ENCODE measurements at regions not wholly inside any gene's neighbourhood (a gene's known extent, or its start where the extent isn't known, plus 50 kb on each side); places are given as distances from the start of the nearest gene placed in this dataset.

DNA sequence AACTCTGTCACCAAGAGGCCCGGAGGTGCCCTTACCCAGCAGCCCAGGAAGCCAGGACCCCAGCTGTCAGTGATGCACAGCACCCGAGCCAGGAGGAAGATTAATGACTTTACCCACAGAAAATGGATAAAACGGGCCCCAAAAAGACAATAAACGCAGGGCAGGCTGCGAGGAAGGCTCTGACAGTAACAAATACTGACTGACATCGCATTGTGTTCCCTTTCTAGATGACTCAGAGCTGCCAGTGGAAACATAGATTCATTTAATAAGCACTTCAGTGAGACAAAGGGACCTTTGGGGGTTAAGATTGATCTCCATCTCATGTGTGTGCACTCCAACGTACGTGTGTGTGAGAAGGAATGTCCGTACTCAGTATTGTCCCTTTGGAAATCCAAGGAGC, 225.3 kb upstream of the PPP2R3A start:
- DNase-seq (ENCODE audit: low read depth) = no peak

DNA sequence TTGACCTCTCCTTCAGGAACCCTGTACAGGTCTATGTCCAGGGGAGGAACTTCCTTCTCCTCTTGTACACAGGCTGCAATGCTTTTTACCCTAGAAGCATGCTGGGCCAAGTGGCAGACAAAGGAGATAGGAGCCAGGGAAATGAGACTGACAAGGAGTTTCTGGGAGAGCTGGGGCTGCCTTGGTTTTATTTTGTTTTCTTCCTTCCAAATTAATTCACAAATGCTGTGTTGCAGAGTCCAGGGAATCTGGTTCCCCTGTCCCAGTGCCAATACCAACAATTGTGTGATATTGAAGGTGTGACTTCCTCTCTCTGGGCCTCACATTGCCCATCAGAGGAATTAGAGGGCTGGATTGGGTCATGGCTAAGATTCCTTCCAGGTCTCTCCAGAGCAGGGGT, 224.8 kb upstream of the PPP2R3A start:
- no peak for DNase-seq (ENCODE audit: low read depth)

DNA sequence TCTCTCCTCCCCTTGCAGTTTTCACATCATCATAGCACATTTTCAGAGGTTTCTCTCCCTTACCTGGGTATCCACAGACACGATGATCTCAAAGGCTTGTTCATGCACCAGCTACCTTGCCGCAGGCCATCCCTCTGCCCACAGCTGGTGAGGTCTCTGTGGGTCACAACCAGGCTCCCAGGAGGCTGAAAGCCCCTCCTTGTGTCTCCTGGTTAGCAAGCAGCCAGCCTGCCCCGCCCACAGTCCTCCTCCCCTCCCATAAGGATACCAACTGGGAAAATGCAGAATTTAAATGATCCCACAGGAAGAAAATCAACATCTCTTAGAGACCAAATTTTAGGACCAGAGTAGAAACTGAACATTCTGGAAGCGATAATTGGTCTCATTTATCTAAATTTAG, 213.5 kb upstream of the PPP2R3A start:
- DNase-seq (ENCODE audit: low read depth) = no peak

DNA sequence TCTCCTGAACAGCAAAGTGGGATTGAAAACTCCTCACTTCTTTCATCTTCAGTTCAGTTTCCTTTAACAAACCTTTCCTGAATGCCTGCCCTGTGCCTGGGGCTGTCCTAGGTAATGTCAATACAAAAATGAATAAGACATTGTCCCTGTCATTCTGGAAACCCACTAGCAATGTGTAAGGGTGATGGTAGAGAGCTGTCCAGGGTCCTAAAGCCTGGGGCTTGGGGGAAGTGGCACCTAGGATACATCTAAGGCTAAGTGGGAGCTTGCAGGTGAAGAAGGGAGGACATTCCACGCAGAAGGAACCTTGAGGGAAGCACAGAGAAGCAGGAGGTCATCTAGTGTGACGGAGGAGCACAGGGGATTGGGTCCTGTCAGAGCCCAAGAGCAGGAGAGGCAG, 212.7 kb upstream of the PPP2R3A start:
- peak; percentile 19 for DNase-seq (ENCODE audit: low read depth)

DNA sequence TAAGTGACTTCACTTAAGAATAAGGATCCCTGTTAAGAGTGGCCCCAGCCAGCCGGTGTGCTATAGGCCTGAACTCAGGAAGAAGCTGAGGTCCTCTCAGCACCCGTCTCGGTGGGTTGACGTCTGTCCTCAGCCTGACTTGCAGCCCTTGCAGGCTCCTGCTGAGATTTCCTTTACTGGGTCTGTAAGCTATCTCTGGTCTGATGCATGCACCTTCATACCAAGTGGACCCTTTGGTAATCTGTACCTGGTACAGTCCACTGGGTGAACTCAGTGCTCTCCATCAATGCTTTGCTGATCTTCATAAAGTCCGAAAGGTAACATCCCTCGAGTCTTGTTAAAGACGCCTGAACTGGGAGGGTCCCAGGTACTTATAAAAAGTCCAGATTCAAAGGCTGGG, 212.0 kb upstream of the PPP2R3A start:
- DNase-seq (ENCODE audit: low read depth) = no peak

DNA sequence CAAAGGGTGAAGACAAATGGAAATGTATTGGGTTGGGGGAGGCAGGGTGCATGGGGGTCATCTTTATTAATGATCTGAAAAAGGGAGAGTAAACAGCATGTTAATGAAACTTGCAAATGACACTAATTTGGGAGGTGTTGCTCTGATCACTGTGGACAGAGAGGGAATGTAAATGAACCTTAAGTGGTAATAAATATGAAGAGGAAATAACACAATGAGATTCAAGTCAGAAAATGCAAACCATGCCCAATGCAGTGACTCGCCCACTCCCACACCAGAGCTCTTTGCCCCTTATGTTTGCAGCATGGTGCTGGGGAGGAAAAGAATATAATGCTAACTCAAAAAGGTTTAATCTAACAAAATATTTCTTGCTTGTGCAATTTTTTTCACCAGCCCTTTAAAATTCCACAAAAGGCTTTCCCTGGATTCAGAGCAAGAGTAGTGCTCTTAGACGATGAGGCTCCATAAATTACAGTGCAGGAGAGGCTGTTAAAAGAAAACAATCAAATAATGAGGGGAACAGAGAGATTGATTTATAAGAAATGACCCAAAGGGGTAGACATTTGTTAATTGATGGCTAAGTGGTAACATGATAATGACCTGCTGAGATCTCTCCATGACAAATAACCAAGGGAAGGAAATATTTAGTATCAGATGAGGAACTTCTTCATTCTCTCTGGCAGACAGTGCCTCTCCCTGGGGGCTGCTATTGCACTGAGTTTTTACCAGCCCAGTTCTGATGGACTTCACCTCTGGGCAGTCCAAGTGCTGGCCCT, 210.0 kb upstream of the PPP2R3A start:
- DNase-seq (ENCODE audit: low read depth) = no peak

DNA sequence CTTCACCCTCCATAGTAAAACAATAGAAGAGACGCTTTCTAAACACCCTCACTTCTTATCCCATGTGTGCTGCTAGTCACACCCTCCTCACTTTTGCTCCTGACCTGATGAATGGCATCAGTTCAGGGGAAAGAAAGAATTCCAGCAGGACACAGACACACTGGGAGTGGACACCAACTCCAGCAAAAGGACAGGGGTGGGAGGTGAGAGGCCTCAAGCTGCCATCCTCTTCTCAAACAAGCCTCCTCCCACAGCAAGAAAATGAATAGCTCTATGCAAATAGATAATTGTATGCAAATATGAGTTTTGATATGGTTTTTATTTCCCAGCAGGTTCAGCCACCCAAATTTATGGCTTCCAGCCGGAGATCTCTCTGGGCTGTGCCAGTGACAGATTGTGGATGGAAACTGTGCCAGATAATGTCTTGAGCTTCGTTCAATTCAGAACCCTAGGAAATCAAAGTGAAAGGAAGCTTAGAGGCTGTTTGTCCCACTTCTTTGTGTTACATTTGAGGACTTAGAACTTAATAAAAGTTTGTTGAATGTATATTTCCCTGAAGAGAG, 209.3 kb upstream of the PPP2R3A start:
- DNase-seq (ENCODE audit: low read depth) = no peak

DNA sequence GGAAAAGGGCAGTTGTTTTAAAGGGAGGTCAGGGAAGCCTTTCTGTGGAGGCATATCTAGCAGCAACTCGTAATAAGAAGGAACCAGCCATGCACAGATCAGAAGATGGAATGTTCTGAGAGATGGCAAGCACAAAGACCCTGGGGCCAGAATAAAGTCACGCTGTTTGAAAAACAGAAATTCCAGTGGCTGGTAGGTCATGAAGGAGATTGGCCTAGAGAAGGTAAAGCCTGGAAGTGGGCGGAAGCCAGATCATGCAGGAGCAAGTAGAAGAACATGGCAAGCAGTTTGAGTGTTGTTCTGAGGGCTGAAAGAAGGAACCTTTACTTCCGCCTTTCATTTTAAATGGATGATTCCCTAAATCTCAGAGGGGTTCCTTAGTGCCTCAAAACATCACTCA, 208.1 kb upstream of the PPP2R3A start:
- DNase-seq (ENCODE audit: low read depth) = no peak

DNA sequence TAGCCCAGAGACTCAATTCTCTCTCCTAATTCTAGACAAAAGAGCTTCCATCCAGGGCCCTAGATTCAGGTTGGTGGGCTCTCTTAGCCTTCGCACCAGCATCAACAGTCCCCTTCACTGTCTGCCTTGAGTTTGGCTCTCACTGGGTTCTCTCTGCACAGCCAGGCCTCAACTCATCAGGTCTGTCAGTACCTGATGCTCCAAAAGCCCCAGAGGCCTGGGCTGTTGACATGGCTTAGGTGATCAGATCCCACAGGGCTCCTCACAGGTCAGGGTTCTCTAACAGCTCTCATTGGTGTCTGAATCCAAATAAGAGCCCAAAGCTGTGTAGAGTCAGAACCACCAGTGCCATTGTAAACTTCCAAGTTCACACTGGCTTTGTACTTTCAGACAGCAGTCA, 206.6 kb upstream of the PPP2R3A start:
- DNase-seq (ENCODE audit: low read depth) = no peak

DNA sequence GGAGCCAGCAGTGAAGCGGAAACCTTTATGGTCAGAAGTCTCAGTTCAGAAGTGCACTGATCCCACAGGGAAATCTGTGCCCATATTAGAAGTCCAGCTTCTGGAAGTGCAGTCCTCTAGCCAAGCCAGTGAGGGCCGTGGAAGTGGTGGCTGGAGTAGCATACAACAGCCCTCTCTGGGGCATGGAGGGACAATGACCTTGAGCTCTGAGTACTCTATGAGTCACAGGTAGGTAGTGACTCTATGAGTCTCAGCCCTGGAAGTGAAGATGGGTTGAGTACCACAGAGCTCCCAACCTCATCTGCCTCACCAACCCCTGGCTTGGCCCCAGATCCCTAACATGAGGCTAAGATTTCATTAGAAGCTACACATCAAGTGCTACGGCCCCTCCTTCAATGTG, 205.9 kb upstream of the PPP2R3A start:
- DNase-seq (ENCODE audit: low read depth) = no peak

DNA sequence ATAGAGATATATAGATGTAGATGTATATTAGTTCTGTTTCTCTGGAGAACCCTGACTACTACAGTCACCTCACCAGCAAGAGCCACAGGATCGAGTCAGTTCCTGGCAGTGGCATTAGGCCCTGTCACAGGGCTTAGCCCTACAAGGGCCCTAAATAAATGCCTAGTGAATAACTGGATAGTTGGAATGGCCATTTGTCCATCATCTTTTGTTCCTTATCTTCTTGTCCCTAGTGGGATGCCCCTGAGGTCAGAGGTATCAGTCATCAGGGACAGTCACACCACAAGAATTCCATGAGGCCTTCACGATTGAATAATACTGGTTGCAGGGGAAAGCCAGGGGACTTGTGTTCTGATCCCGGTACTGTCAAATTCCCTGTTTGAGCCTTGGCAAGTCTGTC, 204.9 kb upstream of the PPP2R3A start:
- no peak for DNase-seq (ENCODE audit: low read depth)

DNA sequence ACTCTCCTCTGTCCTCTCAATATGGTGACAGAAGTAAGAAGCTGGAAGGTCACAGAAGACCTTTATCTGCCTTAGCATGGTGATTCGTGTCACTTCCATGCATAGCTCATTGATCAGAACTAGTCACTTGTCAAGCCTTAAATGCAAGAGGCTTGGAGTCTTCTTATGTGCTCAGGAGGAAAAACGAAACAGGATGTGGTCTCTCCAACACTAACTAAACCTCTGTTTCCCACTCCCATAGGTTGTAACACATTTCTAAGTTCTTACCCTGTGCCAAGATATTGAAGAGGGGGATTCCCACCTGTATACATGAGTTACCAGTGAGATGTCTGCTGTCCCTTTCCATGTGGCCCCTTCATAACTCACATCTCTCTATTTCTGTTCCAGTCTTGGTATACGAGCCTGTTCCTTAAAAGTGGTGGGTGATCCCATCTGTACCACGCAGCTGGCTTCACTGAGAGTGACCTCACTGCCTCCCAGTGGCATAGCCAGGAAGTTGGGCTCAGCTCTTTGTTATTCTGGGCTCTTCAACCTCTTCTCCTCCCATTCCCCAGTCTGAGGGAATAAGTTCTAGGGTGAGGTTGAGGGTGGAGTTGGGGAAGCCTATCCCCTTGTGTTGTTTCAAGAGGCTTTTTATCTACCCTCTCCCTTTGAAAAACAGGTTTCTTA, 203.2 kb upstream of the PPP2R3A start:
- DNase-seq (ENCODE audit: low read depth) = peak; percentile 8

DNA sequence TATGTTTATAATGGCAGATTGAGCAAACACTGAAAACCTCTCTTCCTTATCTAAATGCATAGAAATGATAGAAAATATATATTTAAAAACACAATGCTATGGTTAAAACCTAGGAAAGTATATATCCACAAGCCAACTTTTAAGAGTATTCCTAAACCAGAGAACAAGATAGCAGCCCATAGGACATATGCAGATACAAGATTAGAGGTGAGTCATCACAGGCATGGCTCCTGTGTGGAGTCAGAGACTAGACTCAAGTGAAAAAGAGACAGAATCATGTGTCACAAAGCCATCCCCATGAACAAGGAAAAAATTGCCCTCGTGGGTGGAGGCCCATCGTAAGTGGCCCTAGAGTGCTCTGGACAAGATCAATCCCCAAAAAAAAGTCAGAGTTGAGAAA, 199.4 kb upstream of the PPP2R3A start:
- DNase-seq (ENCODE audit: low read depth) = peak; percentile 31

DNA sequence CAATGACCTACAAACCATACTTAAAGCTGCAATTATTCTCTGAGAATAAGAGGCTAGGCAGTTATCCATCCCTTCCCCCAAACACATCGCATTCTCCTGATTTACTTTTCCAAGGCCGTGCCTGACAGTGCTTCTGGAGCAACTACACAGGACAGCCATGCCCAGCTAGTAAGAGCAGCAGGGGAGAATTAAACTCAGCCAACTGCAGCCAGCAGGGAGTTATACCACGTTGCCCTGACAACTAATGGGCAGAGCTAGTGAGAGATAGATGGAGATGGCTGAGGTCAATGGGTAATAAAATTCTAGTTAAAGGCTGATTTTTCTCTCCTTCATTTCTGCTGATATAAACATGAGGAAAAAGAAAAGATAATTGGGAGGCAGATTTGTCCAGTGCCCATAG, 193.8 kb upstream of the PPP2R3A start:
- no peak for DNase-seq (ENCODE audit: low read depth)

DNA sequence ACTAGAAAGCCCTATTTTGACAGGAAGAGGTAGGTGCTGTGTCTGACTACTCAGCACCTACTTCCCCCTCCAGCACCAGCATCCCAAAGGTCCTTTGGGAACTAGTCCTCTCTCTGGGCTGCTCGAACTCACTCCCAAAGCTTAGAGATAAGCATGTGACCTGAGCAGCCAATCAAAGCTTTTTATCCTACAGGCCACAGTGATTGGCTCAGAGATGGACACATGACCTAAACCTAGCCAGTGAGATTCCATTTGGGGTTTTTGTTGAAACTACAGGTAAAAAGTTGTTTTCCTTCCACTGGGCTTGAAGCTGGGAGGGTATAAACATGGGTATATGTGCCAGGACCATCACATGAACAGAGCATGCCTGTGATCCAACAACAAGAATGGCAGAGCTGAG, 186.5 kb upstream of the PPP2R3A start:
- DNase-seq (ENCODE audit: low read depth) = no peak

DNA sequence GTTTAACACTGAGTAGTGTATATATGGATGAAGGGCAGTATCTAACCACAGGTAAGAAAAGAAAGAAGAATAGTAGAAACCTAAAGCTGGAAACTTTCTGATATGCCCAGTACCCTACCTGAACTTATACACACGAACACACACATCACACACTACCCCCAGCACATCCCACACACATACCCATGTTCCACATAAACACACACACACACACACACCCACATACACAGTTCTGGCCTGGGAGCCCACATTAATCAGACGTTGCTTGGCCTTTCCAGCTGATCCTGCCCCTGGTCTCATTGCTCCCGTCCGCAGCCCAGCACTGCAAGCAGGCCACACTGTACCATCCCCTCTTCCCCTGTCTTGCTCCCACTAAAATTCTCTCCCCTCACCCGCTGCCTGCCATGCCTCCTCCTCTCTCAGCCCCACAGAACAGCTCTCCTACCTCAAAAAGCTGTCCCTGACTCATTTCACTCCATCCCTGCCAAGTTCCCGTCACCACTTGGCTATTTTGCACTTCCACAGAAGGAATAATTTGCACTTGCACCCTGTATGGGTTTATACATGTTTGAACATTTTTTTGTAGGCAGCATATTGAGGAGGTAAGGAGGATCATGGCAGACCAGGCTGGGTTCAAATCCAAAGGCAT, 185.8 kb upstream of the PPP2R3A start:
- DNase-seq (ENCODE audit: low read depth) = no peak

DNA sequence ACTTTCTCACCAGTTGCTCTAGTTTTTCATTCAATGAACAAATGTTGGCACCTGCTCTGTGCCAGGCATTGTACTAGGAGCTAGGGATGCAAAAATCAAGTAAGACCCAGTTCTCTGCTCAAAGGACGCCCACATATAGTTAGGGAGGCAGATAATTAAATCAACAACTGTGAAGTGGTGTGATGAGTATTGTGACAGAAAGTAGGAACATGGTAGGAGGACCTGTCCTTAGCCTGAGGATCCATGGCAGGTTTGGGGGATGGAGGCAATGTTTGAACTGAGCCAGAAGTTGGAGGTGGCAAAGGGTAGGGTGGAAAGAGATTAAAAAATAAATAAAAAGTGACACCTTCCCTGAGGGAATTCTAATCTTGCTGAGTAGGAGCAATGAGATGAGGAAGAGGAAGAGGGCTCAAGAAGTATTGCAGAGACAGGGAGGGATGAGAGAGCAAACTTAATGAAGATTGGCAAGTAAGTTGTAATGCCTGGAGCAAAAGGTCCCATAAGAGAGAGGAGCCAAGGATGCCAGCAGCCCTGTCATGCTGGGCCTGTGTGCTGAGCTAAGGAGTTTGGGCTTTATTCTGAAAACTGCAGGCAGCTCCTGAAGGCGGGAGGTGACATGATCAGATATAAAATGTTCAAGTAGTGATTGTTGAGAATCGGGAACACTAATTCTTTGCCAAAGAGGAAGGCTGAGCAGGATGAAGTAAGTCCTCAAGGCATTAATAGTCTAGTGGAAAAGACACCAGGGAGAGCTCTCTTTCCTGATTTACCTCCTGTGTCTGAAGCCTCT, 184.3 kb upstream of the PPP2R3A start:
- no peak for DNase-seq (ENCODE audit: low read depth)

DNA sequence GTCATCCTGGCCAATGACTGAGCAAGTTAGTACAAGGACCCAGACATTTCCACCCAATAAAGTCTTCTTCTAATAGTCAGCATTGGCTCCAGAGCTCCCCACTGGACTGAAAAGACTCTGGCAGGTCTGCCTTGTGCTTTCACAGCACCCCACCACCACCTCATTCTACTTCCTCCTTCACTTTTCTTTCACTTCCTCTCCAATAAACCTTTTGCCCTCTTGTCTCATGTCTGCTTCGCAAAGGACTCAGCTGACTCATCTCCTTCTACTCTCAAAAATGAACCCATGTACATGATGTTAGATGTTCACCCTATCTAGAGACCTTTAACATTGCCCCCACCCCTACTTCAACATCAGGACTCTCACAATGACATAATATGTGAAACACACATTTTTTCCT, 181.0 kb upstream of the PPP2R3A start:
- no peak for DNase-seq (ENCODE audit: low read depth)

DNA sequence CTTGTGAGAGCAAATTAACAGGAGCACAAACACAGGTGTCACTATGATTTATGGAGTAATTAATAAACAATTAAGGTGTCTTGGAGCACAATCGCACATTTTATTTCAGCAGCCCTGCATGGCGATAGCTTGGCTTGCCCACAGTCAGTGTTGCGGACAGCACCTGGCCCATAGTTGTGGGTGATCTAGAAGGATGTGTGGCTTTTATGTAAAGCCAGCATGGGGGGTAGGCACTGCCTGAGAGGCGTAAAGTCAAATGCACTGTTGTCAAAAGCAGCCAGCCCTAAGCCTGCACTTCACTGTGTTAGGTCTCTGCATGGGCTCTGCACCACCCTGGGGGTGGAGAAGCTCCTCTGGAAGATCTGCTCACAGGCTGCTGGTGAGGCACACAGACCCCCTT, 177.4 kb upstream of the PPP2R3A start:
- no peak for DNase-seq (ENCODE audit: low read depth)

DNA sequence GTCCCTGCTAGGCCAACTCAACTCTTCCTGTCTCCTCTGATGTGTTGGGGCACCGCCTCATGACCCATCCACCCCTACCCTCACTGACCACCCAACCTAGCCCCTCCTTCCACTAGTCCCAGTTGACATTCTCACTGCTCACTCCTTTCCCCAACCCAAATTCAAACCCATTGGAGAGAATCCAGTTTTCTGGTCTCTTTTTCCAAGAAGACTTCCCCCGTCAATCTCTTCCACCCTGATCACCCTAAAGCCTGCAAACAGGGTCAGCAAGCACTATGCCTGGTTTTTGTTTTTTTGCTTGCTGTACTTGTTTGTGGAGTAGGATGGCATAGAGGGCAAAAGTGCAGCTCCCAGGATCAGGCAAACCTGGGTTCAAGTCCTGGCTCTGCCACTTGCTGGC, 176.6 kb upstream of the PPP2R3A start:
- DNase-seq (ENCODE audit: low read depth) = no peak

DNA sequence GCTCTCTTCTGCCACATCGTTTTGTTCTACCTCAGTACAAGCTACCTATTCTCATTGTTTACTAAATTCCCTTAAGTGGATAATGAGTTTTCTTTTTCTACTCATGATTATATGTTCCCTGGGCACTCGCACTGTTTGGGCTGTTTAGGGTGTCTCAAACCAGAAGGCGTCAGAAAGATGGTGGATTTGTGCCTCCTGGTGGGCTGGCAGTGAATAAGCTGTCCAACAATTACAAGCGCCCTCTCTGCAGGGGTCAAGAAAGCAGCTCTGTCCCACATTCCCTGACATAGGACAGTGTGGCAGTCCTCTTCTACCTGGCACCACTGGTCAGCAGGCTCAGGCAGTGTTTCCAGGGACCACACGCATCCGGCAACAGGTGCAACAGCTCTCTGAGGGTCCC, 173.4 kb upstream of the PPP2R3A start:
- peak; percentile 10 for DNase-seq (ENCODE audit: low read depth)

DNA sequence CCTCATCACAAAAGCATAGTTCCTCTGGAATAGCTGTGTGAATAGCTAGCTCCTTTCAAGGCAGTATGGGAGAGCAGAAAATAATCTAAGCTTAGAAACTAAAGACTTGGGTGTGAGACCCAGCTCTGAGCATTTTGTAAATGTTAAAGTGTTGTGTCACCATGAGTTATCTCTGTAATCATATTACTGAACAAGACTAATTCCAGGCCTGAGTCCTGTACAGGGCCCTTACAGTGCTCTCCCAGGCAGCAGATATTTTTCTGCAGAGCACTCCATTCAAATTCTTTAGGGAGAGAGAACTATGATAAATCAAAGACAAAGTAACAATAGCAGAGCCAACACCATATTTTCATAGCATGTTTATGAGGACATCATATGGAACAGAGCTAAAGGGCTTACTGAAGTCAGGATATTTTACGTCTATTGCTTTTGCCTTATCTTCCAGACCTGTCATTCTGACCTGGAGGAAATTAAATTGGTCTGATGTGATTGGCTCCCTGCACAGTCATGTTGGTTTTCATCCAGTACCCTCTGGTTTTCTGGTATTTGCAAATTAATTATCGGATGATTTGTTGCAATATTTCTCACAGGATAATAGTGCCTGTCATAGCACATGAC, 172.6 kb upstream of the PPP2R3A start:
- no peak for DNase-seq (ENCODE audit: low read depth)
